CD14-positive monocyte (primary cell): ENCODE measurements at regions not wholly inside any gene's neighbourhood (a gene's known extent, or its start where the extent isn't known, plus 50 kb on each side); places are given as distances from the start of the nearest gene placed in this dataset.

ENCODE experiments used
- DNase-seq, 3 donors: peaks; one replicate each; pipeline ENCODE4 v3.0.0-alpha.2; 2011 to 2022
- H2AFZ ChIP-seq: 2 replicates; pipeline ENCODE4 v1.6.0; 2012; ENCODE audit warnings: mild to moderate bottlenecking, low read depth, low read length, inconsistent platforms; ENCODE audit not compliant: insufficient read depth, poor library complexity, severe bottlenecking
- H3K27ac ChIP-seq, 2 donors: 1 replicate in 1 of 2; 2 replicates in 1 of 2; pipeline ENCODE4 v1.5.1; 2012 to 2013; ENCODE audit warnings: low read length in 2 of 2, control low read depth in 1 of 2, inconsistent platforms in 1 of 2, low read depth in 1 of 2, mild to moderate bottlenecking in 1 of 2
- H3K27me3 ChIP-seq, 2 donors: one replicate each; pipeline versions ENCODE4 v1.6.0 to v1.6.1; 2011 to 2013; ENCODE audit warnings: low read length in 2 of 2; ENCODE audit not compliant: control insufficient read depth in 2 of 2, insufficient read depth in 2 of 2
- H3K36me3 ChIP-seq, 2 donors: replicated peaks in 1 of 2; 1 replicate in 1 of 2; 2 replicates in 1 of 2; pipeline versions ENCODE4 v1.5.1 to v1.6.1; 2012 to 2013; ENCODE audit warnings: low read length in 2 of 2, control low read depth in 1 of 2, inconsistent platforms in 1 of 2, mild to moderate bottlenecking in 1 of 2; ENCODE audit not compliant: insufficient read depth in 2 of 2, control insufficient read depth in 1 of 2
- H3K4me1 ChIP-seq, 2 donors: 1 replicate in 1 of 2; 2 replicates in 1 of 2; pipeline versions ENCODE4 v1.5.1 to v1.6.1; 2012 to 2013; ENCODE audit warnings: low read length in 2 of 2, control low read depth in 1 of 2, inconsistent platforms in 1 of 2, mild to moderate bottlenecking in 1 of 2, moderate library complexity in 1 of 2; ENCODE audit not compliant: insufficient read depth in 2 of 2, control insufficient read depth in 1 of 2
- H3K4me2 ChIP-seq: replicated peaks from 2 replicates; pipeline ENCODE3; 2012; ENCODE audit warnings: low read length, moderate library complexity, mild to moderate bottlenecking; ENCODE audit not compliant: poor library complexity, severe bottlenecking; ENCODE audit errors: extremely low read depth
- H3K4me3 ChIP-seq, 3 experiments: fragments of 200-600 bp in 1 of 3; sonication (generic) in 1 of 3; replicated peaks in 1 of 3; 1 replicate in 2 of 3; 2 replicates in 1 of 3; pipeline ENCODE4 v1.5.1; 2011 to 2013; ENCODE audit warnings: low read length in 3 of 3, mild to moderate bottlenecking in 3 of 3, control low read depth in 2 of 3, low read depth in 2 of 3, inconsistent platforms in 1 of 3, moderate library complexity in 1 of 3
- H3K79me2 ChIP-seq: 2 replicates; pipeline ENCODE4 v1.6.0; 2012; ENCODE audit warnings: mild to moderate bottlenecking, control low read depth, inconsistent platforms, low read length, moderate library complexity; ENCODE audit not compliant: insufficient read depth
- H3K9ac ChIP-seq: 2 replicates; pipeline ENCODE4 v1.6.0; 2017; ENCODE audit warnings: low read length, mild to moderate bottlenecking; ENCODE audit not compliant: insufficient read depth, poor library complexity, severe bottlenecking
- H3K9me3 ChIP-seq, 2 donors: replicated peaks in 1 of 2; 1 replicate in 1 of 2; 2 replicates in 1 of 2; pipeline versions ENCODE4 v1.5.1 to v1.6.1; 2012 to 2013; ENCODE audit warnings: low read length in 2 of 2, control low read depth in 1 of 2; ENCODE audit not compliant: control insufficient read depth in 1 of 2, insufficient read depth in 1 of 2
- H4K20me1 ChIP-seq: 2 replicates; pipeline ENCODE4 v1.6.0; 2012; ENCODE audit warnings: mild to moderate bottlenecking, low read length, control low read depth, moderate library complexity; ENCODE audit not compliant: insufficient read depth
- H3K27ac Mint-ChIP-seq, 7 donors: one replicate each; pipeline ENCODE4 v1.8.0; 2020; ENCODE audit warnings: mild to moderate bottlenecking in 7 of 7, mixed read lengths in 7 of 7, moderate library complexity in 6 of 7, inconsistent platforms in 2 of 7
- H3K27me3 Mint-ChIP-seq, 3 donors: one replicate each; pipeline ENCODE4 v1.8.0; 2021 to 2022; ENCODE audit warnings: low read depth in 3 of 3, mild to moderate bottlenecking in 3 of 3, mixed read lengths in 3 of 3, moderate library complexity in 3 of 3, inconsistent platforms in 1 of 3
- H3K36me3 Mint-ChIP-seq, 2 donors: one replicate each; pipeline ENCODE4 v1.8.0; 2020; ENCODE audit warnings: mixed read lengths in 2 of 2, inconsistent platforms in 1 of 2, mild to moderate bottlenecking in 1 of 2
- H3K4me1 Mint-ChIP-seq: one replicate; pipeline ENCODE4 v1.8.0; 2020; ENCODE audit warnings: mild to moderate bottlenecking, mixed read lengths
- H3K4me3 Mint-ChIP-seq, 2 donors: one replicate each; pipeline ENCODE4 v1.8.0; 2020; ENCODE audit warnings: mild to moderate bottlenecking in 2 of 2, mixed read lengths in 2 of 2, moderate library complexity in 1 of 2
- H3K9me3 Mint-ChIP-seq, 7 donors: one replicate each; pipeline ENCODE4 v1.8.0; 2020 to 2022; ENCODE audit warnings: mixed read lengths in 7 of 7, mild to moderate bottlenecking in 6 of 7, moderate library complexity in 6 of 7, inconsistent platforms in 2 of 7
- CTCF ChIP-seq: fragments of 200-600 bp; IDR thresholded peaks from one replicate; pipeline ENCODE4 v1.8.0; 2022; ENCODE audit warnings: antibody characterized with exemption, mild to moderate bottlenecking
- WGBS: methylation state at CpG from one replicate; pipeline ENCODE4 v1.1.5; 2013; ENCODE audit warnings: missing lambda C conversion rate; ENCODE audit not compliant: insufficient coverage; 5-methylcytosine and 5-hydroxymethylcytosine counted together
- intact Hi-C, 2 donors: fragments of 100-400 bp; cut with micrococcal nuclease; formaldehyde crosslinking; loops; one replicate each; pipeline versions ENCODE4 v1.15.0 to v1.15.1; 2023

GRCh38 chr10:78552261-78552811 is 516.4 kb upstream of the ZMIZ1 start:
- Mint-ChIP-seq H3K4me1 (peaks cover 23% of the 10 kb centered on the region), H3K36me3 (no peaks in the 10 kb centered on the region), H3K9me3 (peaks cover 4 to 22% (median 6%) of the 10 kb centered on the region in 7 donors), H3K27me3 (peaks cover 0 to 7% (median 1%) of the 10 kb centered on the region in 3 donors), H3K4me3 (no peak overlapping the region), H3K27ac (peak overlapping the region in 1 of 7 donors; percentile 52)
- H3K27me3 ChIP-seq, result no peaks in the 10 kb centered on the region
- no peak for DNase-seq
- H3K9ac ChIP-seq, result no peak overlapping the region
- no peak overlapping the region for H3K27ac ChIP-seq
- peaks cover 0 to 3% of the 10 kb centered on the region in 2 donors for H3K9me3 ChIP-seq
- no peak for TF ChIP-seq CTCF
- no peaks in the 10 kb centered on the region for H4K20me1 ChIP-seq
- no peaks in the 10 kb centered on the region for H3K79me2 ChIP-seq
- H3K36me3 ChIP-seq, result no peaks in the 10 kb centered on the region
- 61% methylated on average over 5 of the region's 7 CpGs for WGBS
- no peak overlapping the region for H2AFZ ChIP-seq
- peaks cover 0 to 4% of the 10 kb centered on the region in 2 donors for H3K4me1 ChIP-seq
- intact Hi-C loops, result no loop called here
- H3K4me2 ChIP-seq, result no peak overlapping the region
- H3K4me3 ChIP-seq, result no peak overlapping the region

DNA sequence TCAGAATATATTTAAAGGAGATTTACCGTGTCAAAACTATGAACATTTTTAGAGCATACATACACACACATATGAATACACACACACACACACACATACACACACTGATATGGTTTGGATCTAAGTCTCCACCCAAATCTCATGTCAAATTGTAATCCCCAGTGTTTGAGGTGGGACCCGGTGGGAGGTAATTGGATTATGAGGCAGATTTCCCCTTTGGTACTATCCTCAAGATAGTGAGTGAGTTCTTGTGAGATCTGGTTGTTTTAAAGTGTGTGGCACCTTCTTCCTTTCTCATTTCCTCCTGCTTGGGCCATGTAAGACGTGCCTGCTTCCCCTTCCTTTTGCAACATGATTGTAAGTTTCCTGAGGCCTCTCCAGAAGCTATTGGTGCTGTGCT is 515.0 kb upstream of the ZMIZ1 start:
- Mint-ChIP-seq H3K4me1 (peaks cover 18% of the 10 kb centered on the region), H3K27ac (no peak overlapping the region), H3K27me3 (peaks cover 0 to 4% (median 0%) of the 10 kb centered on the region in 3 donors), H3K36me3 (no peaks in the 10 kb centered on the region), H3K9me3 (peaks cover 4 to 22% (median 6%) of the 10 kb centered on the region in 7 donors), H3K4me3 (no peak overlapping the region)
- intact Hi-C loops, result no loop called here
- no peak overlapping the region for H3K4me2 ChIP-seq
- no peaks in the 10 kb centered on the region for H3K27me3 ChIP-seq
- peaks cover 0 to 3% of the 10 kb centered on the region in 2 donors for H3K9me3 ChIP-seq
- H3K27ac ChIP-seq, result no peak overlapping the region
- H3K4me3 ChIP-seq, result no peak overlapping the region
- peaks cover 0 to 4% of the 10 kb centered on the region in 2 donors for H3K4me1 ChIP-seq
- no peak overlapping the region for H3K9ac ChIP-seq
- no peaks in the 10 kb centered on the region for H3K36me3 ChIP-seq
- DNase-seq, result no peak
- TF ChIP-seq CTCF, result no peak
- no peak overlapping the region for H2AFZ ChIP-seq
- no peaks in the 10 kb centered on the region for H3K79me2 ChIP-seq
- 0% methylated on average over 1 of the region's 3 CpGs for WGBS
- H4K20me1 ChIP-seq, result no peaks in the 10 kb centered on the region
